OCI-LY1 (cell line): ENCODE measurements at regions not wholly inside any gene's neighbourhood (a gene's known extent, or its start where the extent isn't known, plus 50 kb on each side); places are given as distances from the start of the nearest gene placed in this dataset.

Experiments used
- EZH2 ChIP-seq: fragments of 200-600 bp; sonication (generic), shearing (Covaris generic); IDR thresholded peaks from 2 replicates; pipeline ENCODE4 v1.8.0; 2017; ENCODE audit warnings: borderline replicate concordance, mixed run types, mild to moderate bottlenecking, antibody characterized with exemption, low read length, moderate library complexity, mixed read lengths
- TF ChIP-seq, protein P1 (sequence below): fragments of 200-600 bp; sonication (generic), shearing (Covaris generic); IDR thresholded peaks from 2 replicates; pipeline ENCODE4 v1.5.1; 2017; ENCODE audit warnings: mild to moderate bottlenecking, antibody characterized with exemption, low read length, moderate library complexity, mixed read lengths

DNA sequence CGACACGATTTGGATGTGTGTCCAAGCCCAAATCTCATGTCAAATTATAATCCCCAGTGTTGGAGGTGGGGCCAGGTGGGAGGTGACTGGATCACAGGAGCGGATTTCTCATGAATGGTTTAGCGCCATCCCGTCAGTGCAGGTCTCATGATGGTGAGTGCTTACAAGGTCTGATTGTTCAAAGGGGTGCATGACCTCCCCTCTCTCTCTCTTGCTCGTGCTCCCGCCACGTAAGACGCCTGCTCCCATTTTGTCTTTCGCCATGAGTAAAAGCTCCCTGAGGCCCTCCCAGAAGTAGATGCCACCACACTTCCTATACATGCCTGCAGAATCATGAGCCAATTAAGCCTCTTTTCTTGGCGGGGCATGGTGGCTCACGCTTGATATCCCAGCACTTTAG lies 71.5 kb upstream of the NANOS1 start:
- TF ChIP-seq, protein P1, sequence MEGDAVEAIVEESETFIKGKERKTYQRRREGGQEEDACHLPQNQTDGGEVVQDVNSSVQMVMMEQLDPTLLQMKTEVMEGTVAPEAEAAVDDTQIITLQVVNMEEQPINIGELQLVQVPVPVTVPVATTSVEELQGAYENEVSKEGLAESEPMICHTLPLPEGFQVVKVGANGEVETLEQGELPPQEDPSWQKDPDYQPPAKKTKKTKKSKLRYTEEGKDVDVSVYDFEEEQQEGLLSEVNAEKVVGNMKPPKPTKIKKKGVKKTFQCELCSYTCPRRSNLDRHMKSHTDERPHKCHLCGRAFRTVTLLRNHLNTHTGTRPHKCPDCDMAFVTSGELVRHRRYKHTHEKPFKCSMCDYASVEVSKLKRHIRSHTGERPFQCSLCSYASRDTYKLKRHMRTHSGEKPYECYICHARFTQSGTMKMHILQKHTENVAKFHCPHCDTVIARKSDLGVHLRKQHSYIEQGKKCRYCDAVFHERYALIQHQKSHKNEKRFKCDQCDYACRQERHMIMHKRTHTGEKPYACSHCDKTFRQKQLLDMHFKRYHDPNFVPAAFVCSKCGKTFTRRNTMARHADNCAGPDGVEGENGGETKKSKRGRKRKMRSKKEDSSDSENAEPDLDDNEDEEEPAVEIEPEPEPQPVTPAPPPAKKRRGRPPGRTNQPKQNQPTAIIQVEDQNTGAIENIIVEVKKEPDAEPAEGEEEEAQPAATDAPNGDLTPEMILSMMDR, result no peak
- no peak for TF ChIP-seq EZH2
